Liver (tissue), 7 donors: ENCODE measurements at regions not wholly inside any gene's neighbourhood (a gene's known extent, or its start where the extent isn't known, plus 50 kb on each side); places are given as distances from the start of the nearest gene placed in this dataset.

ENCODE experiments used
- DNase-seq: peaks from one replicate; pipeline ENCODE4 v3.0.0-alpha.2; 2017; ENCODE audit warnings: low spot score
- H3K27ac ChIP-seq, 2 donors: one replicate each; pipeline ENCODE4 v1.7.0; 2013; ENCODE audit warnings: inconsistent platforms in 2 of 2, low read length in 2 of 2, control low read depth in 1 of 2, low read depth in 1 of 2, mild to moderate bottlenecking in 1 of 2
- H3K27me3 ChIP-seq, 4 donors: one replicate each; pipeline versions ENCODE4 v1.6.1 to v1.7.0; 2013; ENCODE audit warnings: low read length in 3 of 4, inconsistent platforms in 1 of 4, mild to moderate bottlenecking in 1 of 4, moderate library complexity in 1 of 4; ENCODE audit not compliant: control insufficient read depth in 4 of 4, insufficient read depth in 4 of 4
- H3K36me3 ChIP-seq, 4 donors: one replicate each; pipeline versions ENCODE4 v1.6.1 to v1.7.0; 2013; ENCODE audit warnings: low read length in 3 of 4, mild to moderate bottlenecking in 3 of 4, low read depth in 1 of 4, moderate library complexity in 1 of 4; ENCODE audit not compliant: control insufficient read depth in 4 of 4, insufficient read depth in 3 of 4
- H3K4me1 ChIP-seq, 4 donors: one replicate each; pipeline versions ENCODE4 v1.6.1 to v1.7.0; 2013; ENCODE audit warnings: low read length in 3 of 4, mild to moderate bottlenecking in 3 of 4, moderate library complexity in 1 of 4; ENCODE audit not compliant: control insufficient read depth in 4 of 4, insufficient read depth in 4 of 4
- H3K4me3 ChIP-seq, 3 donors: one replicate each; pipeline versions ENCODE4 v1.6.1 to v1.7.0; 2013; ENCODE audit warnings: low read length in 3 of 3, control low read depth in 1 of 3, low read depth in 1 of 3, mild to moderate bottlenecking in 1 of 3
- H3K9ac ChIP-seq, 2 donors: one replicate each; pipeline ENCODE4 v1.7.0; 2013; ENCODE audit warnings: low read length in 2 of 2, mild to moderate bottlenecking in 2 of 2, moderate library complexity in 2 of 2, control low read depth in 1 of 2, low read depth in 1 of 2
- H3K9me3 ChIP-seq, 4 donors: one replicate each; pipeline versions ENCODE4 v1.6.1 to v1.7.0; 2013; ENCODE audit warnings: low read length in 3 of 4; ENCODE audit not compliant: control insufficient read depth in 4 of 4
- ATF3 ChIP-seq: IDR thresholded peaks from 2 replicates; pipeline ENCODE4 v1.6.1; 2016; ENCODE audit warnings: antibody characterized with exemption
- FOXA1 ChIP-seq: IDR thresholded peaks from 2 replicates; pipeline ENCODE4 v1.6.1; 2016; ENCODE audit warnings: antibody characterized with exemption
- GABPA ChIP-seq, 2 donors: IDR thresholded peaks in 1 of 2; conservative IDR thresholded peaks in 1 of 2; 2 replicates each; pipeline ENCODE4 v1.6.1; 2016; ENCODE audit warnings: antibody characterized with exemption in 2 of 2, mild to moderate bottlenecking in 1 of 2, moderate library complexity in 1 of 2
- HNF4A ChIP-seq, 2 donors: conservative IDR thresholded peaks; 2 replicates each; pipeline ENCODE4 v1.6.1; 2016; ENCODE audit warnings: antibody characterized with exemption in 2 of 2, mild to moderate bottlenecking in 2 of 2
- HNF4G ChIP-seq: IDR thresholded peaks from 2 replicates; pipeline ENCODE4 v1.6.1; 2016; ENCODE audit warnings: antibody characterized with exemption
- JUND ChIP-seq, 2 donors: IDR thresholded peaks; 2 replicates each; pipeline ENCODE4 v1.6.1; 2016; ENCODE audit warnings: antibody characterized with exemption in 2 of 2
- MAX ChIP-seq: IDR thresholded peaks from 2 replicates; pipeline ENCODE4 v1.6.1; 2016; ENCODE audit warnings: antibody characterized with exemption
- NR2F2 ChIP-seq: IDR thresholded peaks from 2 replicates; pipeline ENCODE4 v1.6.1; 2016; ENCODE audit warnings: antibody characterized with exemption
- RAD21 ChIP-seq, 2 donors: IDR thresholded peaks; 2 replicates each; pipeline ENCODE4 v1.6.1; 2016; ENCODE audit warnings: antibody characterized with exemption in 2 of 2, mild to moderate bottlenecking in 2 of 2
- REST ChIP-seq: IDR thresholded peaks from 2 replicates; pipeline ENCODE4 v1.6.1; 2016; ENCODE audit warnings: antibody characterized with exemption, mild to moderate bottlenecking
- RXRA ChIP-seq, 2 donors: IDR thresholded peaks; 2 replicates each; pipeline ENCODE4 v1.6.1; 2017 to 2018; ENCODE audit warnings: antibody characterized with exemption in 2 of 2, mild to moderate bottlenecking in 1 of 2
- SP1 ChIP-seq: IDR thresholded peaks from 2 replicates; pipeline ENCODE4 v1.6.1; 2018; ENCODE audit warnings: antibody characterized with exemption, mild to moderate bottlenecking
- YY1 ChIP-seq: IDR thresholded peaks from 2 replicates; pipeline ENCODE4 v1.6.1; 2016; ENCODE audit warnings: antibody characterized with exemption, mild to moderate bottlenecking
- WGBS: extraction: QIAGEN DNeasy Blood & Tissue Kit; methylation state at CpG from one replicate; pipeline ENCODE4 v1.1.7; 2013; 5-methylcytosine and 5-hydroxymethylcytosine counted together
- TF ChIP-seq, protein P1 (sequence below): IDR thresholded peaks from 2 replicates; pipeline ENCODE4 v1.6.1; 2016; ENCODE audit warnings: antibody characterized with exemption
- donor health status: healthy.
- donor health status: healthy.
- donor health status: healthy.
- donor health status: healthy.

DNA sequence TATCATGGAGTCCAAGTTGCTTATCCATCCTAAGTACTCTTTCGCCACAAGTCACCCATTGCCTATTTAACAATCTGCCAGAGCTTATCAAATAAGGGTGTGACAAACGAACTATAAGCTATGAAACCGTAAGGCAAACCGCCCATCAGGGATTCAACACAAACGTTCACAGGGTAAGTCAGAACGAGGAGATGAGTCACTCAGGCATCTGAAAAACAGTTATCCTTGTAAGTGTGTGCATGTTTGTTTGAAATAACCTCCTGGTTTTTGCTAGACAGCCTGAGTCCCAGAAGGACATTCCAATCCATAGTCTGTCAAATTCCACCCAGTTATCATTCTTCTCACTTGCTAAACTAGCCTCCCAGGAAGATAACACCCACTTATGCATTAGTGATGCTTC, 299.1 kb downstream of the PAX3 start:
- no peak for DNase-seq
- Histone ChIP-seq H3K9me3 (no peaks in the 10 kb centered on the region), H3K4me1 (no peaks in the 10 kb centered on the region), H3K4me3 (no peak overlapping the region), H3K27me3 (peaks cover 0 to 4% (median under 1%) of the 10 kb centered on the region in 4 donors), H3K9ac (no peak overlapping the region), H3K27ac (no peak overlapping the region), H3K36me3 (no peaks in the 10 kb centered on the region)
- 58% methylated on average over 6 of the region's 6 CpGs for WGBS
- TF ChIP-seq, protein P1, sequence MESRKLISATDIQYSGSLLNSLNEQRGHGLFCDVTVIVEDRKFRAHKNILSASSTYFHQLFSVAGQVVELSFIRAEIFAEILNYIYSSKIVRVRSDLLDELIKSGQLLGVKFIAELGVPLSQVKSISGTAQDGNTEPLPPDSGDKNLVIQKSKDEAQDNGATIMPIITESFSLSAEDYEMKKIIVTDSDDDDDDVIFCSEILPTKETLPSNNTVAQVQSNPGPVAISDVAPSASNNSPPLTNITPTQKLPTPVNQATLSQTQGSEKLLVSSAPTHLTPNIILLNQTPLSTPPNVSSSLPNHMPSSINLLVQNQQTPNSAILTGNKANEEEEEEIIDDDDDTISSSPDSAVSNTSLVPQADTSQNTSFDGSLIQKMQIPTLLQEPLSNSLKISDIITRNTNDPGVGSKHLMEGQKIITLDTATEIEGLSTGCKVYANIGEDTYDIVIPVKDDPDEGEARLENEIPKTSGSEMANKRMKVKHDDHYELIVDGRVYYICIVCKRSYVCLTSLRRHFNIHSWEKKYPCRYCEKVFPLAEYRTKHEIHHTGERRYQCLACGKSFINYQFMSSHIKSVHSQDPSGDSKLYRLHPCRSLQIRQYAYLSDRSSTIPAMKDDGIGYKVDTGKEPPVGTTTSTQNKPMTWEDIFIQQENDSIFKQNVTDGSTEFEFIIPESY = no peak
- TF ChIP-seq JUND (IDR thresholded peaks at IDR 0.05) (no peak), MAX (no peak), HNF4G (no peak), GABPA (IDR thresholded peaks at IDR 0.05 in 1 of 2, conservative IDR thresholded peaks at IDR 0.05 in 1 of 2) (no peak), ATF3 (no peak), REST (no peak), YY1 (no peak), HNF4A (conservative IDR thresholded peaks at IDR 0.05) (no peak), RAD21 (IDR thresholded peaks at IDR 0.05) (no peak), NR2F2 (no peak), FOXA1 (no peak), RXRA (IDR thresholded peaks at IDR 0.05) (no peak)

DNA sequence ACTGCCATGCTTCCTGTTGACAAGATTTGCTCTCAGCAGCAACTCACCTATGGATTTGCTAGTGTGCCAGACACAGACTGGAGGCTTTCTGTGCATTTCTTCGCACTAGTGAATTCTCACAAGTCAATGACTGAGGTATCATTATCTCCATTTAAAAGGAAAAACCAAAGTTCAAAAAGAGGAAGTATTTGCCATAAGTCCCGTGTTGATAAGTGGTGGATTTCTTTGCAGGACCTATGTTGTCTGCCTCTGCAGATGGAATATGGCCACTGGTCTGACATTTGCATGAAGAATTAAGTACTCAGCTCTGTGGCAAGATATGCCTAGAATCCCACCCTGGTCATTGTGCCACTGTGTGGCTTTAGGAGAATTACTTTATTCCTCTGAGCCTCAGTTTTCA, 299.6 kb downstream of the PAX3 start:
- no peak for TF ChIP-seq REST
- TF ChIP-seq ATF3 = no peak
- no peak for TF ChIP-seq YY1
- TF ChIP-seq SP1 = no peak
- no peak for TF ChIP-seq RXRA (IDR thresholded peaks at IDR 0.05)
- 51% methylated on average over 2 of the region's 2 CpGs for WGBS
- H3K4me1 ChIP-seq = no peaks in the 10 kb centered on the region
- H3K27me3 ChIP-seq = peaks cover 0 to 2% (median under 1%) of the 10 kb centered on the region in 4 donors
- DNase-seq = no peak
- H3K27ac ChIP-seq = no peak overlapping the region
- H3K36me3 ChIP-seq = no peaks in the 10 kb centered on the region
- H3K4me3 ChIP-seq = no peak overlapping the region
- H3K9ac ChIP-seq = no peak overlapping the region
- no peaks in the 10 kb centered on the region for H3K9me3 ChIP-seq
